Memory B cell (primary cell): ENCODE measurements at regions not wholly inside any gene's neighbourhood (a gene's known extent, or its start where the extent isn't known, plus 50 kb on each side); places are given as distances from the start of the nearest gene placed in this dataset.
"Not testable (repeated sequence)": the region's sequence is repeated elsewhere in the genome, so short reads cannot be mapped to it uniquely, and the experiment has no call there.

Experiments used
- ATAC-seq: fragments of 150-1000 bp; cut with Tn5 transposase; 2 replicates; pipeline ENCODE4 v1.10.0; 2021; ENCODE audit warnings: low read depth, mild to moderate bottlenecking, moderate library complexity
- DNase-seq, 2 donors: peaks; one replicate each; pipeline ENCODE4 v3.0.0; 2022; ENCODE audit warnings: low spot score in 2 of 2
- H3K27ac Mint-ChIP-seq: one replicate; pipeline ENCODE4 v1.8.0; 2022; ENCODE audit warnings: mild to moderate bottlenecking, moderate library complexity, mixed read lengths
- H3K27me3 Mint-ChIP-seq: one replicate; pipeline ENCODE4 v1.8.0; 2022; ENCODE audit warnings: mixed read lengths
- H3K36me3 Mint-ChIP-seq: one replicate; pipeline ENCODE4 v1.8.0; 2022; ENCODE audit warnings: mild to moderate bottlenecking, mixed read lengths
- H3K4me1 Mint-ChIP-seq: one replicate; pipeline ENCODE4 v1.8.0; 2022; ENCODE audit warnings: mixed read lengths
- H3K4me3 Mint-ChIP-seq: one replicate; pipeline ENCODE4 v1.8.0; 2022; ENCODE audit warnings: mild to moderate bottlenecking, moderate library complexity, mixed read lengths
- H3K9me3 Mint-ChIP-seq: one replicate; pipeline ENCODE4 v1.8.0; 2022; ENCODE audit warnings: mixed read lengths

- Mint-ChIP-seq H3K4me3 (no peak overlapping the region), H3K9me3 (peaks cover 7% of the 10 kb centered on the region), H3K27ac (no peak overlapping the region), H3K4me1 (no peaks in the 10 kb centered on the region), H3K27me3 (no peaks in the 10 kb centered on the region), H3K36me3 (no peaks in the 10 kb centered on the region)
- no peak for ATAC-seq
- DNase-seq: no peak
These were observed 627.4 kb downstream of the SLC16A7 start for GRCh38 chr12:60223242-60223641.

- Mint-ChIP-seq H3K36me3 (no peaks in the 10 kb centered on the region), H3K27ac (no peak overlapping the region), H3K4me3 (no peak overlapping the region), H3K4me1 (no peaks in the 10 kb centered on the region), H3K27me3 (no peaks in the 10 kb centered on the region), H3K9me3 (peaks cover 7% of the 10 kb centered on the region)
- ATAC-seq (no peak), DNase-seq (no peak)
These were observed 629.6 kb downstream of the SLC16A7 start for GRCh38 chr12:60225216-60226000.

GRCh38 chr12:60227916-60228315 lies 632.1 kb downstream of the SLC16A7 start:
- no peak overlapping the region for H3K27ac Mint-ChIP-seq
- ATAC-seq: no peak
- H3K4me1 Mint-ChIP-seq: no peaks in the 10 kb centered on the region
- DNase-seq: no peak
- H3K27me3 Mint-ChIP-seq: no peaks in the 10 kb centered on the region
- H3K9me3 Mint-ChIP-seq: peaks cover 11% of the 10 kb centered on the region
- no peaks in the 10 kb centered on the region for H3K36me3 Mint-ChIP-seq
- no peak overlapping the region for H3K4me3 Mint-ChIP-seq

GRCh38 chr12:60230056-60230455 lies 634.2 kb downstream of the SLC16A7 start:
- Mint-ChIP-seq H3K9me3 (peaks cover 12% of the 10 kb centered on the region), H3K36me3 (no peaks in the 10 kb centered on the region), H3K27me3 (no peaks in the 10 kb centered on the region), H3K27ac (no peak overlapping the region), H3K4me3 (no peak overlapping the region), H3K4me1 (no peaks in the 10 kb centered on the region)
- ATAC-seq: no peak
- DNase-seq: no peak

- Mint-ChIP-seq H3K36me3 (no peaks in the 10 kb centered on the region), H3K27ac (no peak overlapping the region), H3K4me3 (no peak overlapping the region), H3K27me3 (no peaks in the 10 kb centered on the region), H3K4me1 (no peaks in the 10 kb centered on the region), H3K9me3 (peaks cover 10% of the 10 kb centered on the region)
- no peak for DNase-seq
- ATAC-seq: no peak
These were observed 635.5 kb downstream of the SLC16A7 start for GRCh38 chr12:60231303-60231702.

GRCh38 chr12:60231976-60232907 lies 636.4 kb downstream of the SLC16A7 start:
- H3K4me1 Mint-ChIP-seq: no peaks in the 10 kb centered on the region
- peaks cover 6% of the 10 kb centered on the region for H3K9me3 Mint-ChIP-seq
- DNase-seq (no peak), ATAC-seq (no peak)
- no peak overlapping the region for H3K27ac Mint-ChIP-seq
- no peaks in the 10 kb centered on the region for H3K36me3 Mint-ChIP-seq
- no peak overlapping the region for H3K4me3 Mint-ChIP-seq
- H3K27me3 Mint-ChIP-seq: no peaks in the 10 kb centered on the region

GRCh38 chr12:60234611-60235195 lies 638.9 kb downstream of the SLC16A7 start:
- DNase-seq, H3K36me3 Mint-ChIP-seq, H3K27ac Mint-ChIP-seq, H3K27me3 Mint-ChIP-seq, H3K4me3 Mint-ChIP-seq, ATAC-seq, H3K4me1 Mint-ChIP-seq, H3K9me3 Mint-ChIP-seq: not testable (repeated sequence)

GRCh38 chr12:60235261-60235660 lies 639.4 kb downstream of the SLC16A7 start:
- DNase-seq (no peak), ATAC-seq (no peak)
- no peaks in the 10 kb centered on the region for H3K4me1 Mint-ChIP-seq
- peaks cover 10% of the 10 kb centered on the region for H3K9me3 Mint-ChIP-seq
- H3K36me3 Mint-ChIP-seq: no peaks in the 10 kb centered on the region
- no peak overlapping the region for H3K27ac Mint-ChIP-seq
- no peak overlapping the region for H3K4me3 Mint-ChIP-seq
- no peaks in the 10 kb centered on the region for H3K27me3 Mint-ChIP-seq

GRCh38 chr12:60236416-60236815 lies 640.6 kb downstream of the SLC16A7 start:
- H3K4me3 Mint-ChIP-seq: not testable (repeated sequence)

GRCh38 chr12:60240891-60241290 lies 645.1 kb downstream of the SLC16A7 start:
- no peaks in the 10 kb centered on the region for H3K4me1 Mint-ChIP-seq

More at GRCh38 chr12:60236416-60236815, 640.6 kb downstream of the SLC16A7 start:
- not testable (repeated sequence) for ATAC-seq, DNase-seq, H3K27ac Mint-ChIP-seq, H3K4me1 Mint-ChIP-seq, H3K27me3 Mint-ChIP-seq, H3K9me3 Mint-ChIP-seq, H3K36me3 Mint-ChIP-seq

GRCh38 chr12:60251091-60251490 lies 655.3 kb downstream of the SLC16A7 start:
- Mint-ChIP-seq H3K4me3 (no peak overlapping the region), H3K9me3 (peaks cover 6% of the 10 kb centered on the region), H3K27me3 (no peaks in the 10 kb centered on the region), H3K27ac (no peak overlapping the region), H3K36me3 (no peaks in the 10 kb centered on the region), H3K4me1 (no peaks in the 10 kb centered on the region)
- DNase-seq (no peak), ATAC-seq (no peak)

More at GRCh38 chr12:60240891-60241290, 645.1 kb downstream of the SLC16A7 start:
- ATAC-seq: no peak
- Mint-ChIP-seq H3K27me3 (no peaks in the 10 kb centered on the region), H3K27ac (no peak overlapping the region), H3K36me3 (no peaks in the 10 kb centered on the region), H3K4me3 (no peak overlapping the region), H3K9me3 (peaks cover 7% of the 10 kb centered on the region)
- no peak for DNase-seq

GRCh38 chr12:60252359-60253096 lies 656.7 kb downstream of the SLC16A7 start:
- Mint-ChIP-seq H3K36me3 (no peaks in the 10 kb centered on the region), H3K4me3 (no peak overlapping the region), H3K9me3 (peaks cover 3% of the 10 kb centered on the region), H3K27ac (no peak overlapping the region), H3K4me1 (no peaks in the 10 kb centered on the region), H3K27me3 (no peaks in the 10 kb centered on the region)
- DNase-seq (no peak), ATAC-seq (no peak)

GRCh38 chr12:60255044-60255443 lies 659.2 kb downstream of the SLC16A7 start:
- no peak overlapping the region for H3K27ac Mint-ChIP-seq
- H3K4me3 Mint-ChIP-seq: no peak overlapping the region
- H3K36me3 Mint-ChIP-seq: no peaks in the 10 kb centered on the region
- no peaks in the 10 kb centered on the region for H3K27me3 Mint-ChIP-seq
- H3K4me1 Mint-ChIP-seq: no peaks in the 10 kb centered on the region
- no peak for DNase-seq
- ATAC-seq: no peak
- H3K9me3 Mint-ChIP-seq: peaks cover 3% of the 10 kb centered on the region
